ENCODE measurements at regions not wholly inside any gene's neighbourhood (a gene's known extent, or its start where the extent isn't known, plus 50 kb on each side); places are given as distances from the start of the nearest gene placed in this dataset.

DNA sequence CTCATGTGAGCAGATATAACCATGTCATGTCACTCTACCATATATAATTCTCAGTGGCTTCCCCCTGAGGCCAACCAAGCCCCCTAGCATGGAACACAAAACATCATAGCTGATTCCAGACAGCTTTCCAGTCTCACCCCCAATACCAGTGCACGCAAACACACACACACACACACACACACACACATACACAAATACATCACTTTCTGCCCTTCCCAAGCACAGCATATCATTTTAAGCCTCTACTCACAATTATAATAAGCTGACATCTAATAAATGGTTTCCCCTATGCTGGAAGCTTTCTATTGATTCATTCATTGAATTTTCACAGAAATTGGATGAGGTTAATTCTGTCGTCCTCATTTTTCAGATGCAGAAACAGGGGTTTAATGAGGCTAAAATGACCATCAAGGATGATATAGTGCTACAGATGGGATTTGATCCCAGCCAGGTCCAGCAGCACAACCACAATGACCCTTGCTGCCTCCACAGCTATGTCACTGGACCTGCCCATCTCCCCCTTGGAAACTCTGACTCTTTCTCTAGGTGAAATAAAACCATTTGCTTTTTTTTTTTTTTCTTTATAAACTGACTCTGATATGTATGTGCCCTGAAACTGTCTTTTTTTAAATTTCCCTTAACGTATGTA lies 131.1 kb downstream of the TMEM114 start:
- TF ChIP-seq POLR2A (IDR thresholded peaks at IDR 0.05) = no peak
- TF ChIP-seq, protein P1, sequence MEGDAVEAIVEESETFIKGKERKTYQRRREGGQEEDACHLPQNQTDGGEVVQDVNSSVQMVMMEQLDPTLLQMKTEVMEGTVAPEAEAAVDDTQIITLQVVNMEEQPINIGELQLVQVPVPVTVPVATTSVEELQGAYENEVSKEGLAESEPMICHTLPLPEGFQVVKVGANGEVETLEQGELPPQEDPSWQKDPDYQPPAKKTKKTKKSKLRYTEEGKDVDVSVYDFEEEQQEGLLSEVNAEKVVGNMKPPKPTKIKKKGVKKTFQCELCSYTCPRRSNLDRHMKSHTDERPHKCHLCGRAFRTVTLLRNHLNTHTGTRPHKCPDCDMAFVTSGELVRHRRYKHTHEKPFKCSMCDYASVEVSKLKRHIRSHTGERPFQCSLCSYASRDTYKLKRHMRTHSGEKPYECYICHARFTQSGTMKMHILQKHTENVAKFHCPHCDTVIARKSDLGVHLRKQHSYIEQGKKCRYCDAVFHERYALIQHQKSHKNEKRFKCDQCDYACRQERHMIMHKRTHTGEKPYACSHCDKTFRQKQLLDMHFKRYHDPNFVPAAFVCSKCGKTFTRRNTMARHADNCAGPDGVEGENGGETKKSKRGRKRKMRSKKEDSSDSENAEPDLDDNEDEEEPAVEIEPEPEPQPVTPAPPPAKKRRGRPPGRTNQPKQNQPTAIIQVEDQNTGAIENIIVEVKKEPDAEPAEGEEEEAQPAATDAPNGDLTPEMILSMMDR (IDR thresholded peaks at IDR 0.05) = no peak
- no peak for DNase-seq
- H3K27ac ChIP-seq = no peak overlapping the region
- H3K4me3 ChIP-seq = no peak overlapping the region
- intact Hi-C loops (cut with DNase I; ENCODE audit: low total_unique reads) = no loop called here
- H3K36me3 ChIP-seq = no peaks in the 10 kb centered on the region
- peaks cover 0 to 3% of the 10 kb centered on the region in 2 donors for H3K9me3 ChIP-seq
- no peaks in the 10 kb centered on the region for H3K27me3 ChIP-seq
- no peaks in the 10 kb centered on the region for H3K4me1 ChIP-seq

DNA sequence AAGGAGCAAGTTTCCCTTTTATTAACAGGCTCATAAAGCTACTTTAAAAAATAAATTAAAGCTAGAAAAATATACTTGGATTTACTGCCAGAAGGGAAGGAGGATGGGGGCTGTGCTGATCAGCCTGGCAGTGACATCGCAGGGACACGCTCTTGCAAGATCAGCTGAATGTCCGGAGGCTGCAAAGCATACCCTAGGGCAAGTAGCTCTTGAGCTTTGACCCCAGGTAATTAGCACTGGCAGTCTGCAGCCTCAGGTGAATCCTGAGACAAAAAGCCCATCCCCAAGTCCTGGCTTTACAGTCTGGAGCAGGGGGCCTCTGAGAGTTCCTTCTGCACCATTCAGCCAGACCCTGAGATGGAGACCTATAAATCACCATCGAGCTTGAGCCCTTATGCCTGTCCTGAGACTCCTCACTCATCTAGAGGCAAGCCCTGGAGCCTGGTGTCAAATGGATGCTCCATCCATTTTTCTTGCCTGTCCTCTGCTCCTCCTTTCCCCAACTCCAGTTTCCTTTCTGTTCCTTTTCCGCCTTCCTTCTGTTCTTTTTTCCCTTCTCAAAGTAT lies 131.7 kb downstream of the TMEM114 start:
- no peak for TF ChIP-seq POLR2A (IDR thresholded peaks at IDR 0.05)
- TF ChIP-seq, protein P1 (IDR thresholded peaks at IDR 0.05) = no peak
- H3K4me3 ChIP-seq = no peak overlapping the region
- no peaks in the 10 kb centered on the region for H3K36me3 ChIP-seq
- DNase-seq = no peak
- H3K27ac ChIP-seq = no peak overlapping the region
- no peaks in the 10 kb centered on the region for H3K27me3 ChIP-seq
- no peaks in the 10 kb centered on the region for H3K4me1 ChIP-seq
- intact Hi-C loops (cut with DNase I; ENCODE audit: low total_unique reads) = no loop called here
- peaks cover 0 to 3% of the 10 kb centered on the region in 2 donors for H3K9me3 ChIP-seq

GRCh38 chr16:8453359-8453758 lies 137.0 kb downstream of the TMEM114 start:
- intact Hi-C loops (cut with DNase I; ENCODE audit: low total_unique reads) = no loop called here
- H3K27ac ChIP-seq = no peak overlapping the region
- peaks cover 0 to 3% of the 10 kb centered on the region in 2 donors for H3K9me3 ChIP-seq
- no peak overlapping the region for H3K4me3 ChIP-seq
- DNase-seq = no peak
- no peak for TF ChIP-seq POLR2A (IDR thresholded peaks at IDR 0.05)
- TF ChIP-seq, protein P1 (IDR thresholded peaks at IDR 0.05) = no peak
- H3K4me1 ChIP-seq = no peaks in the 10 kb centered on the region
- no peaks in the 10 kb centered on the region for H3K36me3 ChIP-seq
- no peaks in the 10 kb centered on the region for H3K27me3 ChIP-seq

DNA sequence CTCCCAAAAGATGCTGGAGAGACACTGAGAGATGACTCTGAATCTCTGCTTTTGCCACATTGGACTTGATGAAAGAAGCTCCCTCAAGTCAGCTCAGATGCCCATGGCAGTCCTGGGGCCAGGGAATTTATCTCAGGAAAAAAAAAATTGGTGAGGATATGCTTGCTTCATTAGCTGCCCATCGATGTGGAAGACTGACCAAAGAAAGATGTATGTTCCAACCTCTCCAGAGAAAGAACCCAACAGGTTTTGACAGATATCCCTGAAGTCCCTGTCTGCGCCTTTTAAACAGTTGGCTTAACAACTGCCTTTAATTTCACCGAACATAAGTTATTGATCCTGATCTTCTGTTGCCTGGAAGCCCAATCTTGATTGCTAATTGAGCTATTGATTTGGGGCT lies 137.4 kb downstream of the TMEM114 start:
- intact Hi-C loops (cut with DNase I; ENCODE audit: low total_unique reads) = no loop called here
- Histone ChIP-seq H3K9me3 (peaks cover 0 to 3% of the 10 kb centered on the region in 2 donors), H3K4me1 (no peaks in the 10 kb centered on the region), H3K36me3 (no peaks in the 10 kb centered on the region), H3K4me3 (no peak overlapping the region), H3K27ac (no peak overlapping the region), H3K27me3 (no peaks in the 10 kb centered on the region)
- TF ChIP-seq, protein P1 (IDR thresholded peaks at IDR 0.05) = no peak
- TF ChIP-seq POLR2A (IDR thresholded peaks at IDR 0.05) = no peak
- no peak for DNase-seq

DNA sequence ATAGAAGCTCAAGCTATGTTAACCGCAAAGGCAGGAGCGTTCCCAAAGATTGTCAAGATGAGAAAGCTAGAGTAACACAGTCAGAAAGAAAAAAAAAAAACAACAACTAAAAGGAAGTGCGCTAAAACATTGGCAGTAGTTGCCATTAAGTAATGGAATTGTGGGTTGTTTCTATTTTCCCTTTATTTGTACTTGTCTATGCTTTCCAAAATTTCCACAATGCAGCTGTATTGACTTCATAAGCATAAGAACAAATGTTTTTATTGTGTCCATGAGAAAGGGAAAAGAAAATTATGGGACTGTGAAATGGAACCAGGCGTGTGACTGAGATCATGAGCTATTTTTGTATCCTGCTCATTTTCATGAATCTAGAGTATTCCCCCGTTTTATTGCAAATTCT lies 153.4 kb downstream of the TMEM114 start:
- intact Hi-C loops (cut with DNase I; ENCODE audit: low total_unique reads) = no loop called here

More for the DNA sequence above, 153.4 kb downstream of the TMEM114 start:
- H3K36me3 ChIP-seq = no peaks in the 10 kb centered on the region
- H3K4me1 ChIP-seq = no peaks in the 10 kb centered on the region
- H3K27ac ChIP-seq = no peak overlapping the region
- no peaks in the 10 kb centered on the region for H3K9me3 ChIP-seq
- no peak overlapping the region for H3K4me3 ChIP-seq
- TF ChIP-seq, protein P1 (IDR thresholded peaks at IDR 0.05) = no peak
- TF ChIP-seq POLR2A (IDR thresholded peaks at IDR 0.05) = no peak
- no peaks in the 10 kb centered on the region for H3K27me3 ChIP-seq
- no peak for DNase-seq
